ENCODE measurements at regions not wholly inside any gene's neighbourhood (a gene's known extent, or its start where the extent isn't known, plus 50 kb on each side); places are given as distances from the start of the nearest gene placed in this dataset.

DNA sequence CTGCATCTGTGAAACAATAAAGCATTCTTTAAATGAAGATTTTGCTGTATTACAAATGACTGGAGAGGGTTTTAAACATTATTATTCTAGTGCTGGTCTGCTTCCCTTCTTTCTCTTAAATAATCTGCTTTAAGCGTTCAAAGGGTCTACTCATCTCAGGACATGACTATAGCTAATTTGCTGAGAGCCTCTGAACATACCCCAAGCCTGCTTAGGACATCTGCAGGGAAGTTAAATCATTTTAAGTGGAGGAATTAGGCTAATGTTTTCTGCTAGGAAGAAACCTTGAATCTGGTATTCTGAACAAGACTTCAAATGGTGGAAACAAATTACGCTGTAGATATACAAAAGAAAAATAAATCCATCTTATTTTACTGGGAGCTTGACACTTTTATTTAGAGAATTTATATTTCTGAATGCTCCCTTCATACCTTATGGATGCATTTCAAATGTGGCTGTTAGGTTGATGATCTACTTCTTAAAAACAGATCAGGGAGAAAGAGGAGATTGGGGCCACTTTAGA is 124.4 kb upstream of the ITGB1 start:
- TF ChIP-seq, protein P1, sequence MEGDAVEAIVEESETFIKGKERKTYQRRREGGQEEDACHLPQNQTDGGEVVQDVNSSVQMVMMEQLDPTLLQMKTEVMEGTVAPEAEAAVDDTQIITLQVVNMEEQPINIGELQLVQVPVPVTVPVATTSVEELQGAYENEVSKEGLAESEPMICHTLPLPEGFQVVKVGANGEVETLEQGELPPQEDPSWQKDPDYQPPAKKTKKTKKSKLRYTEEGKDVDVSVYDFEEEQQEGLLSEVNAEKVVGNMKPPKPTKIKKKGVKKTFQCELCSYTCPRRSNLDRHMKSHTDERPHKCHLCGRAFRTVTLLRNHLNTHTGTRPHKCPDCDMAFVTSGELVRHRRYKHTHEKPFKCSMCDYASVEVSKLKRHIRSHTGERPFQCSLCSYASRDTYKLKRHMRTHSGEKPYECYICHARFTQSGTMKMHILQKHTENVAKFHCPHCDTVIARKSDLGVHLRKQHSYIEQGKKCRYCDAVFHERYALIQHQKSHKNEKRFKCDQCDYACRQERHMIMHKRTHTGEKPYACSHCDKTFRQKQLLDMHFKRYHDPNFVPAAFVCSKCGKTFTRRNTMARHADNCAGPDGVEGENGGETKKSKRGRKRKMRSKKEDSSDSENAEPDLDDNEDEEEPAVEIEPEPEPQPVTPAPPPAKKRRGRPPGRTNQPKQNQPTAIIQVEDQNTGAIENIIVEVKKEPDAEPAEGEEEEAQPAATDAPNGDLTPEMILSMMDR (optimal IDR thresholded peaks at IDR 0.05 in 1 of 3, IDR thresholded peaks at IDR 0.05 in 1 of 3, conservative IDR thresholded peaks at IDR 0.05 in 1 of 3; ENCODE audit: extremely low read depth in 1 of 3, insufficient read depth in 2 of 3, low read length in 3 of 3), result no peak
- TF ChIP-seq EZH2 (IDR thresholded peaks at IDR 0.05; ENCODE audit: low read length), result no peak
